ENCODE measurements at regions not wholly inside any gene's neighbourhood (a gene's known extent, or its start where the extent isn't known, plus 50 kb on each side); places are given as distances from the start of the nearest gene placed in this dataset.

DNA sequence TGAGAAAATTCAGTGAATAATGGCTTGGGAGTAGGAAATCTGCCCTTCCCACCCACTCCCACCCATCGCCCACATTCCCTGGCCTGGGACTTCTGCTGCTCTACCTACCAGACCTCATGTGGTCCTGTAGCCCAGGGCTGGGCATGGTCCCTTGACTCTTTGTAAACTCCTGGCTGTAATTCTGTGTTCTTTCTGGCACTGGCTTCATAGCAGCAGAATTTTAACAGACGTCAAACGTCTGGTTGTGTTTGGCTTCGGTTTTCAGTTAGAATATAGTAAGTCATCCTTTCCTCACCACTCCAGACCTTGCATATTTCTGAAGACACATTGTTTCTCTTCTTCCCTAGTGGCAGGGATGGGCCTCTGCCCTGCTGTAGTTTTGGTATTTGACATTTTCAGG lies 210.6 kb downstream of the CSNK2A3 start:
- CTCF ChIA-PET (ENCODE audit: unreplicated experiment): no interaction called here
- no peaks in the 10 kb centered on the region for H3K9me3 ChIP-seq (ENCODE audit: low read length)
- H3K4me2 ChIP-seq (ENCODE audit: low read length): no peak overlapping the region
- BruUV-seq (replicated peaks): no TSS peak
- no peak for DNase-seq (ENCODE audit: low spot score)
- no peaks in the 10 kb centered on the region for H4K20me1 ChIP-seq (ENCODE audit: insufficient read depth, low read length)
- no peaks in the 10 kb centered on the region for H3K9me2 ChIP-seq (ENCODE audit: insufficient read depth, low read length)
- no peak overlapping the region for H3K27ac ChIP-seq (ENCODE audit: low read depth, low read length, poor library complexity, severe bottlenecking)
- POLR2A ChIA-PET: no interaction called here
- no peak for TF ChIP-seq CTCF (conservative IDR thresholded peaks at IDR 0.05; ENCODE audit: low read length)
- no peak for TF ChIP-seq EZH2phosphoT487 (IDR thresholded peaks at IDR 0.05; ENCODE audit: borderline replicate concordance, low read depth, low read length)
- no peak overlapping the region for H2AFZ ChIP-seq (ENCODE audit: low read length)
- no peaks in the 10 kb centered on the region for H3K4me1 ChIP-seq (ENCODE audit: insufficient read depth, low read length, poor library complexity, severe bottlenecking)
- H3K4me3 ChIP-seq (ENCODE audit: low read depth, low read length, poor library complexity, severe bottlenecking): no peak overlapping the region
- H3K79me2 ChIP-seq (ENCODE audit: insufficient read depth, low read depth, low read length): no peaks in the 10 kb centered on the region
- H3K36me3 ChIP-seq (ENCODE audit: insufficient read depth, low read length): no peaks in the 10 kb centered on the region
- intact Hi-C loops (cut with micrococcal nuclease; ENCODE audit: unreplicated experiment): no loop called here

DNA sequence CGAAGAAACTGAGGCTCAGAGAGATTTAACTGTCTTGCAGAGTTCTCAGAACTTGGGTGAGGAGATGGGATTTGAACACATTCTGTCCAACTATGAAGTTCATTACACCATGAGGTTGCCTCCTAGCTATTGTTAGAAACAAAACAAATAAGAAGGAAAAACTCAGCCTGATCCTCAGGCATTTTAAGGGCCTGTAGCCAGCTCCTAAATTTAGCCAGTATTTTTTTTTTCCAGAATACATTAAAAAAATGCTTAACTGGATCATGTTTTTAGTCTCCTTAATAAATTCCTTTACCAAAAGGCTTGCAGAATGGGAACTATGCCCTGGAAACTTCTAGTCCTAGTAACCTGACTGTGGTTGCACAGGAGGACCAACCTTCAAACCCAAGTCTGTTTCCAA lies 212.0 kb downstream of the CSNK2A3 start:
- no peaks in the 10 kb centered on the region for H3K4me1 ChIP-seq (ENCODE audit: insufficient read depth, low read length, poor library complexity, severe bottlenecking)
- H3K4me2 ChIP-seq (ENCODE audit: low read length): no peak overlapping the region
- H3K36me3 ChIP-seq (ENCODE audit: insufficient read depth, low read length): no peaks in the 10 kb centered on the region
- H4K20me1 ChIP-seq (ENCODE audit: insufficient read depth, low read length): no peaks in the 10 kb centered on the region
- no TSS peak for BruUV-seq (replicated peaks)
- TF ChIP-seq EZH2phosphoT487 (IDR thresholded peaks at IDR 0.05; ENCODE audit: borderline replicate concordance, low read depth, low read length) (no peak), CTCF (conservative IDR thresholded peaks at IDR 0.05; ENCODE audit: low read length) (no peak)
- ChIA-PET POLR2A (interaction anchor here (1.0 kb wide), 1 partner anchor 9 kb away, joined by 3 read pairs; no protein-coding TSS in a partner anchor), CTCF (ENCODE audit: unreplicated experiment) (no interaction called here)
- DNase-seq (ENCODE audit: low spot score): no peak
- no peaks in the 10 kb centered on the region for H3K79me2 ChIP-seq (ENCODE audit: insufficient read depth, low read depth, low read length)
- H3K9me2 ChIP-seq (ENCODE audit: insufficient read depth, low read length): no peaks in the 10 kb centered on the region
- intact Hi-C loops (cut with micrococcal nuclease; ENCODE audit: unreplicated experiment): no loop called here
- H3K9me3 ChIP-seq (ENCODE audit: low read length): no peaks in the 10 kb centered on the region
- H2AFZ ChIP-seq (ENCODE audit: low read length): no peak overlapping the region
- no peak overlapping the region for H3K27ac ChIP-seq (ENCODE audit: low read depth, low read length, poor library complexity, severe bottlenecking)
- H3K4me3 ChIP-seq (ENCODE audit: low read depth, low read length, poor library complexity, severe bottlenecking): no peak overlapping the region

DNA sequence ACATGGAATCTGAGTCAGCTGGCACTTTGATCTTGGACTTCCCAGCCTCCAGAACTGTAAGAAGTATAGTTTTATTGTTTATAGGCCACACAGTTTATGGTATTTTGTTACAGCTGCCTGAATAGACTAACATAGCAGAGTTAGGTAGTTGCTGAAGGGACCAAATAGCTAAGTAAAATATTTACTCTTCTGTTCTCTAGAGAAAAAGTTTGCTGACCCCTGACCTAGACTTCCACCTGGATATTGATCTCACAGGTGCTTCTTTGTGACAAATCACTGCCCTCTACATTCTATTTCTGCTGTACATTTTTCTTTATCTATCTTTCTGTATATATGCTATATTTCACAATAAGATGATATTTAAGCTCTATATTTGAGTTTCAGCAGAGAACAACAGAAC lies 212.5 kb downstream of the CSNK2A3 start:
- no peaks in the 10 kb centered on the region for H3K9me2 ChIP-seq (ENCODE audit: insufficient read depth, low read length)
- BruUV-seq (replicated peaks): no TSS peak
- TF ChIP-seq CTCF (conservative IDR thresholded peaks at IDR 0.05; ENCODE audit: low read length) (no peak), EZH2phosphoT487 (IDR thresholded peaks at IDR 0.05; ENCODE audit: borderline replicate concordance, low read depth, low read length) (no peak)
- H3K79me2 ChIP-seq (ENCODE audit: insufficient read depth, low read depth, low read length): no peaks in the 10 kb centered on the region
- no peak for DNase-seq (ENCODE audit: low spot score)
- H3K9me3 ChIP-seq (ENCODE audit: low read length): no peaks in the 10 kb centered on the region
- no peak overlapping the region for H3K4me2 ChIP-seq (ENCODE audit: low read length)
- ChIA-PET POLR2A (interaction anchor here (1.0 kb wide), 1 partner anchor 8 kb away, joined by 3 read pairs; no protein-coding TSS in a partner anchor), CTCF (ENCODE audit: unreplicated experiment) (no interaction called here)
- H2AFZ ChIP-seq (ENCODE audit: low read length): no peak overlapping the region
- H3K4me1 ChIP-seq (ENCODE audit: insufficient read depth, low read length, poor library complexity, severe bottlenecking): no peaks in the 10 kb centered on the region
- no peaks in the 10 kb centered on the region for H3K36me3 ChIP-seq (ENCODE audit: insufficient read depth, low read length)
- intact Hi-C loops (cut with micrococcal nuclease; ENCODE audit: unreplicated experiment): no loop called here
- H3K27ac ChIP-seq (ENCODE audit: low read depth, low read length, poor library complexity, severe bottlenecking): no peak overlapping the region
- no peaks in the 10 kb centered on the region for H4K20me1 ChIP-seq (ENCODE audit: insufficient read depth, low read length)
- H3K4me3 ChIP-seq (ENCODE audit: low read depth, low read length, poor library complexity, severe bottlenecking): no peak overlapping the region

Data from OCI-LY7 (cell line).